IMR-90 (cell line): ENCODE measurements at regions not wholly inside any gene's neighbourhood (a gene's known extent, or its start where the extent isn't known, plus 50 kb on each side); places are given as distances from the start of the nearest gene placed in this dataset.

Experiments used
- ATAC-seq: fragments of 200-7000 bp; cut with Tn5 transposase; 2 replicates; pipeline ENCODE4 v1.9.1; 2020; ENCODE audit warnings: low read depth, mild to moderate bottlenecking, moderate library complexity
- BruUV-seq: library from RNA; stranded (reverse); fragments of 400-500 nt; replicated peaks from 2 replicates; lab custom pipeline; 2021; lab: Mats Ljungman, UMichigan
- CTCF ChIA-PET: fragments of 300-600 bp; formaldehyde crosslinking; extraction: SDS; loops from one replicate; lab custom pipeline; 2021; ENCODE audit warnings: antibody characterized with exemption; lab: Yijun Ruan, JAX
- POLR2A ChIA-PET: fragments of 300-600 bp; sonication (Branson Sonifier 250); formaldehyde crosslinking; loops from one replicate; lab custom pipeline; 2022; ENCODE audit warnings: antibody characterized with exemption; ENCODE audit not compliant: unreplicated experiment; lab: Charles Lee
- DNase-seq: peaks from one replicate; pipeline ENCODE4 v3.0.0; 2013
- H2AFZ ChIP-seq: replicated peaks from 2 replicates; pipeline ENCODE3; 2013; ENCODE audit warnings: low read length, mild to moderate bottlenecking; ENCODE audit not compliant: poor library complexity
- H2AK5ac ChIP-seq: 2 replicates; pipeline ENCODE4 v1.6.1; 2013; ENCODE audit warnings: low read depth, low read length, inconsistent platforms
- H2AK9ac ChIP-seq: replicated peaks from 2 replicates; pipeline ENCODE3; 2013; ENCODE audit warnings: mild to moderate bottlenecking, low read depth, low read length, moderate library complexity; ENCODE audit not compliant: poor library complexity
- H2BK120ac ChIP-seq: 2 replicates; pipeline ENCODE4 v1.6.1; 2013; ENCODE audit warnings: low read depth, low read length, inconsistent platforms
- H2BK15ac ChIP-seq: 3 replicates; pipeline ENCODE4 v1.6.1; 2013; ENCODE audit warnings: low read depth, low read length, inconsistent platforms
- H2BK20ac ChIP-seq: 2 replicates; pipeline ENCODE4 v1.6.1; 2013; ENCODE audit warnings: low read depth, mild to moderate bottlenecking, inconsistent platforms, low read length, moderate library complexity
- H2BK5ac ChIP-seq: 2 replicates; pipeline ENCODE4 v1.6.1; 2013; ENCODE audit warnings: mild to moderate bottlenecking, low read depth, low read length, inconsistent platforms; ENCODE audit not compliant: poor library complexity, severe bottlenecking
- H3K14ac ChIP-seq: replicated peaks from 2 replicates; pipeline ENCODE4 v1.6.1; 2013; ENCODE audit warnings: low read depth, low read length, inconsistent platforms
- H3K18ac ChIP-seq: 2 replicates; pipeline ENCODE4 v1.6.1; 2013; ENCODE audit warnings: low read depth, low read length, control low read depth
- H3K23ac ChIP-seq: 2 replicates; pipeline ENCODE4 v1.6.1; 2013; ENCODE audit warnings: low read depth, low read length, inconsistent platforms
- H3K27ac ChIP-seq: 2 replicates; pipeline ENCODE4 v1.5.1; 2013; ENCODE audit warnings: mild to moderate bottlenecking, control low read depth, low read length; ENCODE audit not compliant: insufficient read depth
- H3K27me3 ChIP-seq: 2 replicates; pipeline ENCODE4 v1.6.1; 2013; ENCODE audit warnings: low read length; ENCODE audit not compliant: control insufficient read depth, insufficient read depth
- H3K36me3 ChIP-seq: 2 replicates; pipeline ENCODE4 v1.6.1; 2013; ENCODE audit warnings: low read length, mixed read lengths; ENCODE audit not compliant: control insufficient read depth, insufficient read depth
- H3K4ac ChIP-seq: 2 replicates; pipeline ENCODE4 v1.6.1; 2013; ENCODE audit warnings: low read depth, low read length, inconsistent platforms
- H3K4me1 ChIP-seq: 2 replicates; pipeline ENCODE4 v1.6.1; 2013; ENCODE audit warnings: low read length, mixed read lengths; ENCODE audit not compliant: control insufficient read depth, insufficient read depth
- H3K4me2 ChIP-seq: 2 replicates; pipeline ENCODE4 v1.6.1; 2013; ENCODE audit warnings: low read depth, mild to moderate bottlenecking, control low read depth, low read length, moderate library complexity
- H3K4me3 ChIP-seq: 2 replicates; pipeline ENCODE4 v1.5.1; 2013; ENCODE audit warnings: low read depth, mild to moderate bottlenecking, control low read depth, low read length, moderate library complexity; ENCODE audit not compliant: insufficient read depth
- H3K56ac ChIP-seq: 2 replicates; pipeline ENCODE4 v1.6.1; 2013; ENCODE audit warnings: low read length, inconsistent platforms; ENCODE audit not compliant: insufficient read depth; ENCODE audit errors: extremely low read depth
- H3K79me1 ChIP-seq, 2 experiments: 2 replicates each; pipeline ENCODE4 v1.6.1; 2013; ENCODE audit warnings: low read length in 2 of 2, inconsistent platforms in 1 of 2, low read depth in 1 of 2
- H3K9ac ChIP-seq: 2 replicates; pipeline ENCODE4 v1.6.1; 2013; ENCODE audit warnings: low read depth, low read length, control low read depth
- H3K9me1 ChIP-seq: 2 replicates; pipeline ENCODE4 v1.6.1; 2013; ENCODE audit warnings: low read length, inconsistent platforms; ENCODE audit not compliant: insufficient read depth
- H3K9me3 ChIP-seq: 2 replicates; pipeline ENCODE4 v1.6.1; 2013; ENCODE audit warnings: low read length; ENCODE audit not compliant: control insufficient read depth, insufficient read depth
- H4K20me1 ChIP-seq: 2 replicates; pipeline ENCODE4 v1.6.1; 2013; ENCODE audit warnings: low read length, inconsistent platforms; ENCODE audit not compliant: insufficient read depth
- H4K5ac ChIP-seq: 2 replicates; pipeline ENCODE4 v1.6.1; 2013; ENCODE audit warnings: mild to moderate bottlenecking, low read depth, low read length, control low read depth
- H4K8ac ChIP-seq, 2 experiments: 2 replicates each; pipeline ENCODE4 v1.6.1; 2013; ENCODE audit warnings: low read depth in 2 of 2, low read length in 2 of 2, control low read depth in 1 of 2, inconsistent platforms in 1 of 2
- H4K91ac ChIP-seq: 2 replicates; pipeline ENCODE4 v1.6.1; 2013; ENCODE audit warnings: low read depth, low read length, inconsistent platforms; ENCODE audit not compliant: insufficient read depth
- CEBPB ChIP-seq: IDR thresholded peaks from 2 replicates; pipeline ENCODE4 v1.6.1; 2012; ENCODE audit warnings: low read depth, low read length, improper control_type of control experiment
- USF2 ChIP-seq: fragments of 150-350 bp; IDR thresholded peaks from 2 replicates; pipeline ENCODE4 v1.6.1; 2017; ENCODE audit warnings: mild to moderate bottlenecking, antibody characterized with exemption, low read length, low read depth
- WGBS, 2 experiments: methylation state at CpG; one replicate each; pipeline versions ENCODE4 v1.1.5 to v1.1.7; 2013; ENCODE audit warnings: missing lambda C conversion rate in 2 of 2; ENCODE audit not compliant: insufficient read length in 1 of 2; ENCODE audit errors: extremely low coverage in 2 of 2; 5-methylcytosine and 5-hydroxymethylcytosine counted together
- dilution Hi-C: fragments of 300-500 bp; cut with HindIII; formaldehyde crosslinking; loops from one replicate; pipeline ENCODE4 v1.14.3; 2018; ENCODE audit warnings: low sequenced_read_pairs; ENCODE audit not compliant: unreplicated experiment
- in situ Hi-C: fragments of 300-500 bp; cut with MboI; formaldehyde crosslinking; loops from 3 replicates; pipeline ENCODE4 v1.14.3; 2019; ENCODE audit warnings: low sequenced_read_pairs, inconsistent platforms, mixed read lengths
- intact Hi-C: fragments of 100-400 bp; cut with micrococcal nuclease; formaldehyde crosslinking; loops from 2 replicates; pipeline ENCODE4 v1.10.0; 2022

- Histone ChIP-seq H3K4me2 (no peak overlapping the region), H4K20me1 (no peaks in the 10 kb centered on the region), H3K9me3 (no peaks in the 10 kb centered on the region), H3K4ac (no peak overlapping the region), H2AK9ac (no peak overlapping the region), H3K56ac (no peak overlapping the region), H3K36me3 (no peaks in the 10 kb centered on the region), H3K23ac (no peak overlapping the region), H3K9me1 (no peaks in the 10 kb centered on the region), H2BK20ac (no peak overlapping the region), H4K91ac (no peak overlapping the region), H4K5ac (no peak overlapping the region), H2AK5ac (no peak overlapping the region), H4K8ac (no peak overlapping the region), H2BK5ac (no peak overlapping the region), H3K9ac (no peak overlapping the region), H3K79me1 (no peaks in the 10 kb centered on the region), H2BK15ac (no peak overlapping the region), H3K4me1 (peaks cover 3% of the 10 kb centered on the region; the same call in 1 of the 2 replicates), H3K18ac (no peak overlapping the region), H3K14ac (no peak overlapping the region), H2AFZ (no peak overlapping the region), H2BK120ac (no peak overlapping the region), H3K27me3 (no peaks in the 10 kb centered on the region), H3K27ac (no peak overlapping the region), H3K4me3 (no peak overlapping the region)
- ATAC-seq (peak; percentile 49; the same call in 1 of the 2 replicates), DNase-seq (peak; percentile 15)
- WGBS, 2 experiments, result no CpG with 5 or more reads among the region's 1 CpG
- no TSS peak for BruUV-seq
- no peak for TF ChIP-seq CEBPB
- no peak for TF ChIP-seq USF2
- ChIA-PET POLR2A (no interaction called here), CTCF (no interaction called here)
- dilution Hi-C loops (no loop called here), intact Hi-C loops (no loop called here), in situ Hi-C loops (no loop called here)
Measured at GRCh38 chr5:125528881-125529280, 782.4 kb upstream of the ZNF608 start.
